Tibial artery (tissue), 4 donors: ENCODE measurements at regions not wholly inside any gene's neighbourhood (a gene's known extent, or its start where the extent isn't known, plus 50 kb on each side); places are given as distances from the start of the nearest gene placed in this dataset.

Experiments used
- DNase-seq, 2 donors: peaks; one replicate each; pipeline ENCODE4 v3.0.0-alpha.2; 2019
- H3K27ac ChIP-seq, 2 donors: fragments of 200-600 bp; sonication (generic) in 1 of 2; 1 replicate in 1 of 2; 2 replicates in 1 of 2; pipeline ENCODE4 v1.5.1; 2018 to 2019; ENCODE audit warnings: mild to moderate bottlenecking in 1 of 2
- H3K27me3 ChIP-seq, 2 donors: fragments of 200-600 bp; sonication (generic) in 1 of 2; one replicate each; pipeline versions ENCODE4 v1.5.1 to v1.6.0; 2016 to 2019
- H3K36me3 ChIP-seq, 3 donors: fragments of 200-600 bp; sonication (generic) in 2 of 3; one replicate each; pipeline ENCODE4 v1.5.1; 2016 to 2019; ENCODE audit warnings: mild to moderate bottlenecking in 2 of 3
- H3K4me1 ChIP-seq, 4 donors: fragments of 200-600 bp; sonication (generic) in 2 of 4; 1 replicate in 3 of 4; 2 replicates in 1 of 4; pipeline ENCODE4 v1.5.1; 2016 to 2019
- H3K4me3 ChIP-seq, 2 donors: fragments of 200-600 bp; sonication (generic) in 1 of 2; 1 replicate in 1 of 2; 2 replicates in 1 of 2; pipeline ENCODE4 v1.5.1; 2018 to 2019; ENCODE audit warnings: mild to moderate bottlenecking in 2 of 2
- H3K9me3 ChIP-seq, 3 donors: fragments of 200-600 bp; sonication (generic) in 1 of 3; one replicate each; pipeline ENCODE4 v1.5.1; 2016 to 2019
- CTCF ChIP-seq, 2 experiments: fragments of 200-600 bp in 1 of 2; fragments of 450-650 bp in 1 of 2; IDR thresholded peaks; one replicate each; pipeline ENCODE4 v1.5.1; 2017 to 2019; ENCODE audit warnings: antibody characterized with exemption in 2 of 2, mild to moderate bottlenecking in 1 of 2, moderate library complexity in 1 of 2
- intact Hi-C: fragments of 100-400 bp; cut with DNase I; formaldehyde crosslinking; loops from one replicate; pipeline ENCODE4 v1.15.0; 2023; ENCODE audit warnings: low total_unique reads

DNA sequence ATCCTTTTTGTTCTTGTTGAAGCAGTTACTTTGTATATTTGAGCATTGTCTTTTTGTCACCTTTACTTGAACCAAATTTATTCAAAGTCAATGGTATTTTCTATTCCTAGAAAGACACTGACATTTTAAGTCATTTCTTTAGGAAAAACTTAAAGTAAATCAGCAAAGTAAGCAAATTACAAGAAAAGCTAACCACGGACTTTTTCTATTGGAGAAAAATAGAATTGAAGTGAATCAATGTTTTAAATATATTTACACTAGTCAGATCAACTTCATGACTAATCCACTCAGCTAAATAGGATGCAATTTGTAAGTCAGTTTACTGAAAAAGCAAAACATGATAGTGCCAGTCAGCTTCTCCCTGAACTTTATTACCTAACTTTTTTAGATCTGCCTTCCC is 733.8 kb upstream of the ALCAM start:
- H3K27ac ChIP-seq: no peak overlapping the region
- no peak for TF ChIP-seq CTCF (IDR thresholded peaks at IDR 0.05)
- H3K36me3 ChIP-seq: no peaks in the 10 kb centered on the region
- no peaks in the 10 kb centered on the region for H3K4me1 ChIP-seq
- DNase-seq: no peak
- no peaks in the 10 kb centered on the region for H3K9me3 ChIP-seq
- H3K4me3 ChIP-seq: no peak overlapping the region
- H3K27me3 ChIP-seq: no peaks in the 10 kb centered on the region
- intact Hi-C loops: no loop called here

- no peaks in the 10 kb centered on the region for H3K36me3 ChIP-seq
- H3K9me3 ChIP-seq: peaks cover 0 to 6% (median 0%) of the 10 kb centered on the region in 3 donors
- H3K27me3 ChIP-seq: no peaks in the 10 kb centered on the region
- no peak for TF ChIP-seq CTCF (IDR thresholded peaks at IDR 0.05)
- intact Hi-C loops: no loop called here
- no peaks in the 10 kb centered on the region for H3K4me1 ChIP-seq
- DNase-seq: no peak
- H3K4me3 ChIP-seq: no peak overlapping the region
- H3K27ac ChIP-seq: no peak overlapping the region
Observed at GRCh38 chr3:104635872-104636580, 730.7 kb upstream of the ALCAM start.

DNA sequence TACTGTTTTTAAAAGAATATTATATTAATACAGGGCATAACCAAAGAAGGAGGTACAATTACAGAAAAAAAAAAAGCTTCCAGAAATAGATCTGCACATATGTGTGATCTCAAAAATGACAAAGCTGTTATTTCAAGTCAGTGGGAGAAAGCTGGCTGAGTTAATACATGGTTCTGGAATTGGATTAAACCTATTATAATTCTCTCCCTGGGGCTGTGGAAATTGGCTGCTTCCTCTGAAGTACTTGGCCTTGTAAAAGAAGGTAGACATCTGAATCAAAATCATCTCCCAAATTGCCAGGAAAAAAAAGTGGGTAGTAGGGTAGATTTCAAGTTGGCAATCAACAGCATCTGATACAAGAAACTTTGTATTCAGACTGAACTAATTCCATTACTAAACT is 723.9 kb upstream of the ALCAM start:
- Histone ChIP-seq H3K9me3 (peaks cover 0 to 8% (median 0%) of the 10 kb centered on the region in 3 donors), H3K36me3 (no peaks in the 10 kb centered on the region), H3K4me1 (no peaks in the 10 kb centered on the region), H3K27ac (no peak overlapping the region), H3K27me3 (no peaks in the 10 kb centered on the region), H3K4me3 (no peak overlapping the region)
- DNase-seq: no peak
- intact Hi-C loops: no loop called here
- TF ChIP-seq CTCF (IDR thresholded peaks at IDR 0.05): no peak

DNA sequence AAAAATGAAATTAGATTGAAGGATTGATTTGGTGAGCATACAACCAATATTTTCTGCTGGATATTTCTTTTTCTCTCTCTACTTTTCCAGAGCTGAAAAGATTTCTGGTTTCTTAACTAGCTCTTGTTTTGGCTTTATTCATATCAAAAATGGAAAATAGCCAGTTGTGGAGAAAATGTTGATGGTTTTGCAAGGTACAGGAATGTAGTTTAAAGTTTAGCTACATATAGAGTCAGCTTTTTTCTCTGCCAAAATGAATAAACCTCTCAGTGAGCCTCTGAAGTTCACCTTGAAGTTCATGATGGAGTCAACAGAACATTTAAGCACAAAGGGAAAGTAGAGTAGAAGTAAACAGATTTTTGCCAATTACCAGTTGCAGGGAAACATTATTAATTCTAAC is 720.5 kb upstream of the ALCAM start:
- no peak for DNase-seq
- intact Hi-C loops: no loop called here
- TF ChIP-seq CTCF (IDR thresholded peaks at IDR 0.05): no peak
- Histone ChIP-seq H3K27ac (no peak overlapping the region), H3K4me3 (no peak overlapping the region), H3K9me3 (peaks cover 0 to 2% (median 0%) of the 10 kb centered on the region in 3 donors), H3K27me3 (no peaks in the 10 kb centered on the region), H3K4me1 (no peaks in the 10 kb centered on the region), H3K36me3 (no peaks in the 10 kb centered on the region)

GRCh38 chr3:104648823-104649222 is 717.9 kb upstream of the ALCAM start:
- Histone ChIP-seq H3K36me3 (no peaks in the 10 kb centered on the region), H3K27me3 (no peaks in the 10 kb centered on the region), H3K4me3 (no peak overlapping the region), H3K27ac (no peak overlapping the region), H3K4me1 (no peaks in the 10 kb centered on the region), H3K9me3 (peaks cover 0 to 15% (median 3%) of the 10 kb centered on the region in 3 donors)
- no peak for DNase-seq
- TF ChIP-seq CTCF (IDR thresholded peaks at IDR 0.05): no peak
- intact Hi-C loops: no loop called here

- Histone ChIP-seq H3K4me3 (no peak overlapping the region), H3K4me1 (no peaks in the 10 kb centered on the region), H3K27ac (no peak overlapping the region), H3K36me3 (no peaks in the 10 kb centered on the region), H3K9me3 (no peaks in the 10 kb centered on the region), H3K27me3 (no peaks in the 10 kb centered on the region)
- intact Hi-C loops: no loop called here
- no peak for TF ChIP-seq CTCF (IDR thresholded peaks at IDR 0.05)
- no peak for DNase-seq
Observed at GRCh38 chr3:104669083-104669482, 697.6 kb upstream of the ALCAM start.
